SK-N-SH (cell line): ENCODE measurements at regions not wholly inside any gene's neighbourhood (a gene's known extent, or its start where the extent isn't known, plus 50 kb on each side); places are given as distances from the start of the nearest gene placed in this dataset.

Source experiments
- CTCF ChIA-PET: fragments of 300-600, 350-600 bp; formaldehyde crosslinking; extraction: SDS; loops from one replicate; lab custom pipeline; 2021; lab: Yijun Ruan, JAX
- POLR2A ChIA-PET: fragments of 350-600 bp; sonication (Branson Sonifier 250); formaldehyde crosslinking; extraction: SDS; loops from one replicate; lab custom pipeline; 2020; ENCODE audit warnings: antibody characterized with exemption, inconsistent platforms; lab: Yijun Ruan, JAX
- DNase-seq: peaks from one replicate; pipeline ENCODE4 v3.0.0; 2012
- H2AFZ ChIP-seq: fragments of 200-600 bp; sonication (generic); 2 replicates; pipeline ENCODE4 v1.8.1; 2016; ENCODE audit warnings: antibody characterized with exemption, mild to moderate bottlenecking, low read depth
- H3F3A ChIP-seq: fragments of 200-600 bp; sonication (generic); replicated peaks from 2 replicates; pipeline ENCODE3; 2016; ENCODE audit warnings: antibody characterized with exemption, mild to moderate bottlenecking; ENCODE audit not compliant: insufficient read depth
- H3K27ac ChIP-seq, 2 experiments: fragments of 200-500 bp in 1 of 2; fragments of 200-600 bp in 1 of 2; sonication (Bioruptor generic) in 1 of 2; sonication (generic), shearing (Covaris generic) in 1 of 2; 2 replicates each; pipeline versions ENCODE4 v1.5.1 to v1.6.1; 2014 to 2016; ENCODE audit warnings: low read depth in 2 of 2, inconsistent platforms in 1 of 2, low read length in 1 of 2, mild to moderate bottlenecking in 1 of 2, mixed read lengths in 1 of 2
- H3K27me3 ChIP-seq: fragments of 200-600 bp; sonication (generic), shearing (Covaris generic); 2 replicates; pipeline ENCODE4 v1.6.1; 2016; ENCODE audit warnings: mixed run types; ENCODE audit not compliant: insufficient read depth
- H3K36me3 ChIP-seq, 2 experiments: fragments of 200-500 bp in 1 of 2; fragments of 200-600 bp in 1 of 2; sonication (Bioruptor generic) in 1 of 2; sonication (generic) in 1 of 2; replicated peaks in 1 of 2; 2 replicates each; pipeline versions ENCODE3 to v1.5.1; 2014 to 2016; ENCODE audit warnings: low read length in 1 of 2, mild to moderate bottlenecking in 1 of 2; ENCODE audit not compliant: insufficient read depth in 2 of 2, control insufficient read depth in 1 of 2
- H3K4me1 ChIP-seq, 2 experiments: fragments of 200-500 bp in 1 of 2; fragments of 200-600 bp in 1 of 2; sonication (Bioruptor generic) in 1 of 2; sonication (generic), shearing (Covaris generic) in 1 of 2; 2 replicates each; pipeline versions ENCODE4 v1.5.1 to v1.6.1; 2014 to 2016; ENCODE audit warnings: low read depth in 1 of 2, low read length in 1 of 2, mixed run types in 1 of 2; ENCODE audit not compliant: insufficient read depth in 2 of 2, control insufficient read depth in 1 of 2
- H3K4me2 ChIP-seq: fragments of 200-600 bp; sonication (generic), shearing (Covaris generic); 2 replicates; pipeline ENCODE4 v1.6.1; 2017; ENCODE audit warnings: mixed run types
- H3K4me3 ChIP-seq, 2 experiments: fragments of 200-500 bp in 1 of 2; fragments of 200-600 bp in 1 of 2; sonication (Bioruptor generic) in 1 of 2; sonication (generic), shearing (Covaris generic) in 1 of 2; 2 replicates each; pipeline versions ENCODE4 v1.5.1 to v1.8.1; 2014 to 2016; ENCODE audit warnings: low read depth in 2 of 2, inconsistent platforms in 1 of 2, low read length in 1 of 2, mild to moderate bottlenecking in 1 of 2, mixed read lengths in 1 of 2, moderate library complexity in 1 of 2
- H3K79me2 ChIP-seq: fragments of 200-600 bp; sonication (generic); 2 replicates; pipeline ENCODE4 v1.8.1; 2017; ENCODE audit warnings: mild to moderate bottlenecking; ENCODE audit not compliant: insufficient read depth
- H3K9ac ChIP-seq: fragments of 200-600 bp; sonication (generic); 2 replicates; pipeline ENCODE4 v1.6.1; 2017; ENCODE audit warnings: mixed run types
- H3K9me2 ChIP-seq: fragments of 200-600 bp; sonication (generic); 2 replicates; pipeline ENCODE4 v1.6.1; 2017; ENCODE audit warnings: mixed run types
- H3K9me3 ChIP-seq: fragments of 200-600 bp; sonication (generic); 2 replicates; pipeline ENCODE4 v1.6.1; 2017; ENCODE audit warnings: mixed run types, mild to moderate bottlenecking, moderate library complexity
- H4K20me1 ChIP-seq: fragments of 200-600 bp; sonication (generic); 2 replicates; pipeline ENCODE4 v1.6.1; 2017; ENCODE audit warnings: mild to moderate bottlenecking, mixed run types; ENCODE audit not compliant: insufficient read depth
- ELF1 ChIP-seq: IDR thresholded peaks from 2 replicates; pipeline ENCODE4 v1.4.0; 2012
- FOSL2 ChIP-seq: IDR thresholded peaks from 2 replicates; pipeline ENCODE4 v1.4.0; 2012; ENCODE audit warnings: low read depth, mild to moderate bottlenecking, moderate library complexity, borderline replicate concordance
- NFIC ChIP-seq: IDR thresholded peaks from 2 replicates; pipeline ENCODE4 v1.4.0; 2012; ENCODE audit warnings: borderline replicate concordance
- POLR2AphosphoS5 ChIP-seq: IDR thresholded peaks from 2 replicates; pipeline ENCODE4 v1.6.1; 2012; ENCODE audit warnings: low read depth, low read length
- RCOR1 ChIP-seq: fragments of 150-350 bp; IDR thresholded peaks from 2 replicates; pipeline ENCODE4 v1.6.1; 2017; ENCODE audit warnings: antibody characterized with exemption, low read length
- REST ChIP-seq: IDR thresholded peaks from 2 replicates; pipeline ENCODE4 v1.6.1; 2012; ENCODE audit warnings: mild to moderate bottlenecking, low read depth, low read length, moderate library complexity
- RXRA ChIP-seq: IDR thresholded peaks from 2 replicates; pipeline ENCODE4 v1.4.0; 2012; ENCODE audit warnings: low read depth, mild to moderate bottlenecking, borderline replicate concordance
- SMC3 ChIP-seq: IDR thresholded peaks from 2 replicates; pipeline ENCODE4 v1.6.1; 2012; ENCODE audit warnings: low read depth, low read length, improper control_type of control experiment
- TAF1 ChIP-seq: IDR thresholded peaks from 2 replicates; pipeline ENCODE4 v1.6.1; 2012; ENCODE audit warnings: low read depth, mild to moderate bottlenecking, low read length, moderate library complexity, borderline replicate concordance
- TCF12 ChIP-seq: IDR thresholded peaks from 2 replicates; pipeline ENCODE4 v1.4.0; 2012
- USF1 ChIP-seq: IDR thresholded peaks from 2 replicates; pipeline ENCODE4 v1.4.0; 2012; ENCODE audit warnings: low read depth, borderline replicate concordance
- USF2 ChIP-seq: fragments of 150-350 bp; IDR thresholded peaks from 2 replicates; pipeline ENCODE4 v1.6.1; 2017; ENCODE audit warnings: antibody characterized with exemption, low read length, low read depth, borderline replicate concordance
- YY1 ChIP-seq: IDR thresholded peaks from 2 replicates; pipeline ENCODE4 v1.4.0; 2012; ENCODE audit warnings: low read depth, mild to moderate bottlenecking
- ZBTB33 ChIP-seq: IDR thresholded peaks from 2 replicates; pipeline ENCODE4 v1.4.0; 2012; ENCODE audit warnings: low read depth, borderline replicate concordance
- WGBS: methylation state at CpG from one replicate; pipeline ENCODE4 v1.1.6; 2017; ENCODE audit warnings: low lambda C conversion rate; 5-methylcytosine and 5-hydroxymethylcytosine counted together

GRCh38 chr6:56850626-56851025 is 104.3 kb upstream of the BEND6 start:
- DNase-seq = no peak
- peak overlapping the region; percentile 72 for H3K9ac ChIP-seq
- ChIA-PET POLR2A (interaction anchor here (0.9 kb wide), 1 partner anchor 10 kb away, joined by 3 read pairs; no protein-coding TSS in a partner anchor), CTCF (interaction anchor here (0.6 to 6.4 kb wide), 30 partner anchors 10 to 524 kb away, joined by 3 to 120 read pairs (median 5); partner anchors contain the start of genes BEND6 and DST)
- H3K4me3 ChIP-seq = peak overlapping the region; percentile 57 to 73
- H4K20me1 ChIP-seq = no peaks in the 10 kb centered on the region; the same call in 1 of the 2 replicates
- H2AFZ ChIP-seq = no peak overlapping the region
- H3K36me3 ChIP-seq = peaks cover 4% of the 10 kb centered on the region in 2 experiments
- H3K9me3 ChIP-seq = no peaks in the 10 kb centered on the region
- no peaks in the 10 kb centered on the region for H3K27me3 ChIP-seq
- whole genome bisulfite sequencing = 31% methylated on average over 4 of the region's 4 CpGs
- H3K9me2 ChIP-seq = no peaks in the 10 kb centered on the region
- peaks cover 9 to 22% of the 10 kb centered on the region in 2 experiments; a peak in 3 of 4 replicates for H3K4me1 ChIP-seq
- H3K4me2 ChIP-seq = peak overlapping the region; percentile 84
- H3K79me2 ChIP-seq = peaks cover 79% of the 10 kb centered on the region
- H3K27ac ChIP-seq = peak overlapping the region; percentile 86 to 92
- H3F3A ChIP-seq = peaks cover 29% of the 10 kb centered on the region
- TF ChIP-seq FOSL2 (no peak), ELF1 (no peak), ZBTB33 (no peak), TCF12 (no peak), RCOR1 (no peak), TAF1 (no peak), REST (no peak), RXRA (no peak), USF2 (no peak)

- H2AFZ ChIP-seq = no peak overlapping the region
- TF ChIP-seq ELF1 (no peak), RXRA (no peak), TCF12 (peak; percentile 69), NFIC (no peak), YY1 (no peak), SMC3 (no peak; the same call in 1 of the 2 replicates), USF1 (no peak), FOSL2 (peak; percentile 64; the same call in 1 of the 2 replicates), REST (no peak), POLR2AphosphoS5 (peak; percentile 38; the same call in 1 of the 2 replicates)
These were observed 105.0 kb upstream of the BEND6 start for GRCh38 chr6:56849896-56850295.

More at GRCh38 chr6:56849896-56850295, 105.0 kb upstream of the BEND6 start:
- ChIA-PET CTCF (interaction anchor here (0.9 to 6.4 kb wide), 7 partner anchors 53 to 523 kb away, joined by 3 to 120 read pairs (median 4); partner anchors contain the start of gene DST), POLR2A (no interaction called here)
- no peak for DNase-seq
- Histone ChIP-seq H4K20me1 (no peaks in the 10 kb centered on the region; the same call in 1 of the 2 replicates), H3K4me2 (peak overlapping the region; percentile 84), H3K9me3 (no peaks in the 10 kb centered on the region), H3K27ac (peak overlapping the region in 1 of 2 experiments; percentile 86; a peak in 3 of 4 replicates), H3K9ac (peak overlapping the region; percentile 72), H3K4me3 (peak overlapping the region; percentile 57 to 73), H3K36me3 (peaks cover 4% of the 10 kb centered on the region in 2 experiments), H3K79me2 (peaks cover 79% of the 10 kb centered on the region), H3F3A (peaks cover 33% of the 10 kb centered on the region), H3K9me2 (no peaks in the 10 kb centered on the region), H3K4me1 (peaks cover 9 to 22% of the 10 kb centered on the region in 2 experiments; a peak in 3 of 4 replicates), H3K27me3 (no peaks in the 10 kb centered on the region)
- WGBS = 56% methylated on average over 4 of the region's 4 CpGs
